Ovary (tissue), 7 donors: ENCODE measurements at regions not wholly inside any gene's neighbourhood (a gene's known extent, or its start where the extent isn't known, plus 50 kb on each side); places are given as distances from the start of the nearest gene placed in this dataset.
"Not testable (repeated sequence)": the region's sequence is repeated elsewhere in the genome, so short reads cannot be mapped to it uniquely, and the experiment has no call there.

Source experiments
- DNase-seq, 5 donors: peaks; one replicate each; pipeline ENCODE4 v3.0.0-alpha.2; 2019 to 2020
- H3K27ac ChIP-seq, 2 donors: fragments of 200-600 bp; one replicate each; pipeline versions ENCODE4 v1.5.1 to v1.8.0; 2019 to 2022
- H3K27me3 ChIP-seq: fragments of 200-600 bp; one replicate; pipeline ENCODE4 v1.8.0; 2022
- H3K36me3 ChIP-seq: fragments of 200-600 bp; sonication (generic); one replicate; pipeline ENCODE4 v1.5.1; 2019
- H3K4me1 ChIP-seq: one replicate; pipeline ENCODE4 v1.8.1; 2013; ENCODE audit warnings: mild to moderate bottlenecking, moderate library complexity; ENCODE audit not compliant: insufficient read depth
- H3K4me3 ChIP-seq: fragments of 200-600 bp; sonication (generic); one replicate; pipeline ENCODE4 v1.5.1; 2017
- H3K9me3 ChIP-seq, 2 donors: fragments of 200-600 bp in 1 of 2; sonication (generic) in 1 of 2; one replicate each; pipeline versions ENCODE4 v1.5.1 to v1.8.1; 2013 to 2019; ENCODE audit warnings: mild to moderate bottlenecking in 1 of 2, moderate library complexity in 1 of 2
- CTCF ChIP-seq, 3 donors: fragments of 450-650 bp in 2 of 3; fragments of 200-600 bp in 1 of 3; IDR thresholded peaks; one replicate each; pipeline versions ENCODE4 v1.5.1 to v1.8.0; 2016 to 2022; ENCODE audit warnings: antibody characterized with exemption in 3 of 3, mild to moderate bottlenecking in 1 of 3
- EP300 ChIP-seq: sonication (generic); formaldehyde crosslinking; IDR thresholded peaks from one replicate; pipeline ENCODE4 v1.6.1; 2017; ENCODE audit warnings: antibody characterized with exemption
- POLR2A ChIP-seq: fragments of 450-650 bp; IDR thresholded peaks from one replicate; pipeline ENCODE4 v1.6.1; 2017; ENCODE audit warnings: antibody characterized with exemption, mild to moderate bottlenecking, moderate library complexity
- WGBS, 3 donors: extraction: QIAGEN DNeasy Blood & Tissue Kit in 1 of 3; methylation state at CpG; one replicate each; pipeline versions ENCODE4 v1.1.5 to v1.1.7; 2013 to 2017; 5-methylcytosine and 5-hydroxymethylcytosine counted together
- intact Hi-C, 4 donors: fragments of 100-400 bp; cut with DNase I; formaldehyde crosslinking; loops; one replicate each; pipeline versions ENCODE4 v1.11.0 to v1.15.1; 2022 to 2023
- donor health status: DM: no; HTN: no; CAD: no; lungs with moderate emphysema.
- donor health status: DM: no; HTN: no; CAD: no.
- donor health status: Bipolar disorder and iron deficiency.
- donor health status: DM: no; HTN: no; CAD: no.
- donor health status: DM: yes; HTN: yes; CAD: no.

GRCh38 chr1:147072482-147073432, 99.5 kb downstream of the PRKAB2 start:
- Histone ChIP-seq H3K9me3 (no peaks in the 10 kb centered on the region), H3K36me3 (no peaks in the 10 kb centered on the region), H3K27ac (no peak overlapping the region), H3K27me3 (no peaks in the 10 kb centered on the region), H3K4me1 (peaks cover 4% of the 10 kb centered on the region), H3K4me3 (no peak overlapping the region)
- intact Hi-C loops = no loop called here
- no peak for DNase-seq
- TF ChIP-seq EP300 (no peak), CTCF (IDR thresholded peaks at IDR 0.05) (no peak), POLR2A (no peak)
- WGBS, 3 donors = 4 to 6% (median 5%) methylated on average over 58 of the region's 58 CpGs

GRCh38 chr1:147071142-147071541, 101.1 kb downstream of the PRKAB2 start:
- WGBS, 3 donors = 91% methylated on average over 1 of the region's 1 CpG
- no peak for TF ChIP-seq POLR2A
- no peak for TF ChIP-seq CTCF (IDR thresholded peaks at IDR 0.05)
- TF ChIP-seq EP300 = no peak
- Histone ChIP-seq H3K36me3 (no peaks in the 10 kb centered on the region), H3K4me1 (peaks cover 4% of the 10 kb centered on the region), H3K27me3 (no peaks in the 10 kb centered on the region), H3K9me3 (no peaks in the 10 kb centered on the region), H3K27ac (no peak overlapping the region), H3K4me3 (no peak overlapping the region)
- DNase-seq = no peak
- intact Hi-C loops = no loop called here

- no peak for DNase-seq
- no peak overlapping the region for H3K27ac ChIP-seq
- TF ChIP-seq POLR2A = no peak
- no peak for TF ChIP-seq EP300
- TF ChIP-seq CTCF (IDR thresholded peaks at IDR 0.05) = no peak
- H3K4me3 ChIP-seq = no peak overlapping the region
- H3K27me3 ChIP-seq = no peaks in the 10 kb centered on the region
- no peaks in the 10 kb centered on the region for H3K4me1 ChIP-seq
- H3K9me3 ChIP-seq = no peaks in the 10 kb centered on the region
- H3K36me3 ChIP-seq = no peaks in the 10 kb centered on the region
- intact Hi-C loops = no loop called here
- 1 to 22% (median 21%) methylated on average over 2 of the region's 2 CpGs for WGBS, 3 donors
Measured at GRCh38 chr1:147062956-147063355, 109.3 kb downstream of the PRKAB2 start.

GRCh38 chr1:147061880-147062279, 110.4 kb downstream of the PRKAB2 start:
- H3K4me3 ChIP-seq, H3K9me3 ChIP-seq, intact Hi-C loops, DNase-seq, H3K36me3 ChIP-seq, H3K27me3 ChIP-seq, H3K4me1 ChIP-seq, H3K27ac ChIP-seq: not testable (repeated sequence)
- WGBS, 3 donors = 88 to 93% (median 89%) methylated on average over 12 to 21 of the region's 21 CpGs

- DNase-seq = no peak
- H3K36me3 ChIP-seq = no peaks in the 10 kb centered on the region
- WGBS, 3 donors = 72 to 82% (median 75%) methylated on average over 5 of the region's 5 CpGs
- no peaks in the 10 kb centered on the region for H3K4me1 ChIP-seq
- H3K9me3 ChIP-seq = no peaks in the 10 kb centered on the region
- TF ChIP-seq POLR2A (no peak), EP300 (no peak), CTCF (IDR thresholded peaks at IDR 0.05) (no peak)
- H3K27ac ChIP-seq = no peak overlapping the region
- H3K4me3 ChIP-seq = no peak overlapping the region
- intact Hi-C loops = no loop called here
- H3K27me3 ChIP-seq = no peaks in the 10 kb centered on the region
Measured at GRCh38 chr1:147053269-147053668, 115.1 kb downstream of the NBPF12 start.
